GM12878 (cell line): ENCODE measurements at regions not wholly inside any gene's neighbourhood (a gene's known extent, or its start where the extent isn't known, plus 50 kb on each side); places are given as distances from the start of the nearest gene placed in this dataset.

Experiments used
- ATAC-seq: fragments of 200-7000 bp; cut with Tn5 transposase; 3 replicates; pipeline ENCODE4 v1.9.1; 2020; ENCODE audit warnings: mild to moderate bottlenecking, moderate library complexity
- BruUV-seq: library from RNA; stranded (reverse); fragments of 400-500 nt; replicated peaks from 2 replicates; lab custom pipeline; 2021; lab: Mats Ljungman, UMichigan
- CTCF ChIA-PET: fragments of 300-600 bp; sonication (Branson Sonifier 250); formaldehyde crosslinking; extraction: SDS; loops from one replicate; lab custom pipeline; 2021; ENCODE audit warnings: inconsistent platforms; lab: Yijun Ruan, JAX
- POLR2A ChIA-PET: fragments of 350-600 bp; formaldehyde crosslinking; extraction: SDS; loops from one replicate; lab custom pipeline; 2021; ENCODE audit warnings: inconsistent platforms; lab: Charles Lee
- RAD21 ChIA-PET: fragments of 300-600 bp; sonication (Branson Sonifier 250); formaldehyde crosslinking; loops from one replicate; lab custom pipeline; 2023; ENCODE audit warnings: antibody characterized with exemption; ENCODE audit not compliant: unreplicated experiment; lab: Charles Lee
- SMC1A ChIA-PET: fragments of 300-600 bp; sonication (Branson Sonifier 250); formaldehyde crosslinking; loops from one replicate; lab custom pipeline; 2023; ENCODE audit not compliant: unreplicated experiment, uncharacterized antibody; lab: Charles Lee
- DNase-seq: peaks from one replicate; pipeline ENCODE4 v3.0.0-alpha.2; 2011; ENCODE audit warnings: low read depth, low spot score
- FAIRE-seq: peaks from 3 replicates; lab custom pipeline; 2011; peaks lifted over from hg19 to GRCh38; lab: Jason Lieb, UNC
- H2AFZ ChIP-seq: 2 replicates; pipeline ENCODE4 v1.6.0; 2011; ENCODE audit warnings: low read depth, low read length, control low read depth; ENCODE audit not compliant: control insufficient read depth
- H3K27ac ChIP-seq: 2 replicates; pipeline ENCODE4 v1.5.1; 2011; ENCODE audit warnings: control low read depth; ENCODE audit not compliant: control insufficient read depth, insufficient read depth
- H3K27me3 ChIP-seq, 2 experiments: replicated peaks in 1 of 2; 2 replicates each; pipeline versions ENCODE4 v1.6.0 to v1.6.1; 2011; ENCODE audit warnings: low read length in 1 of 2; ENCODE audit not compliant: control insufficient read depth in 2 of 2, insufficient read depth in 2 of 2
- H3K36me3 ChIP-seq, 2 experiments: 2 replicates each; pipeline ENCODE4 v1.5.1; 2011; ENCODE audit warnings: low read length in 1 of 2; ENCODE audit not compliant: control insufficient read depth in 2 of 2, insufficient read depth in 2 of 2
- H3K4me1 ChIP-seq: 2 replicates; pipeline ENCODE4 v1.6.1; 2011; ENCODE audit warnings: mild to moderate bottlenecking, low read length, moderate library complexity, mixed read lengths; ENCODE audit not compliant: control insufficient read depth, insufficient read depth
- H3K4me2 ChIP-seq: 2 replicates; pipeline ENCODE4 v1.6.0; 2011; ENCODE audit warnings: control low read depth; ENCODE audit not compliant: control insufficient read depth, insufficient read depth
- H3K4me3 ChIP-seq: fragments of 200-600 bp; sonication (generic); 2 replicates; pipeline ENCODE4 v1.5.1; 2016
- H3K79me2 ChIP-seq: 2 replicates; pipeline ENCODE4 v1.6.0; 2011; ENCODE audit warnings: low read length; ENCODE audit not compliant: control insufficient read depth, insufficient read depth
- H3K9ac ChIP-seq: 2 replicates; pipeline ENCODE4 v1.8.0; 2011; ENCODE audit warnings: low read length, control low read depth, mixed read lengths; ENCODE audit not compliant: control insufficient read depth, insufficient read depth
- H3K9me3 ChIP-seq: replicated peaks from 3 replicates; pipeline ENCODE4 v1.5.1; 2011; ENCODE audit warnings: mild to moderate bottlenecking, low read length; ENCODE audit not compliant: control insufficient read depth, insufficient read depth
- H4K20me1 ChIP-seq: 2 replicates; pipeline ENCODE4 v1.6.0; 2011; ENCODE audit not compliant: control insufficient read depth, insufficient read depth
- BHLHE40 ChIP-seq, 2 experiments: fragments of 450-650 bp in 1 of 2; IDR thresholded peaks; 2 replicates each; pipeline ENCODE4 v1.6.1; 2011 to 2017; ENCODE audit warnings: low read depth in 2 of 2, borderline replicate concordance in 1 of 2, improper control_type of control experiment in 1 of 2, low read length in 1 of 2, mild to moderate bottlenecking in 1 of 2
- HDAC6 ChIP-seq: fragments of 200-600 bp; sonication (generic); IDR thresholded peaks from one replicate; pipeline ENCODE4 v1.8.0; 2017; ENCODE audit warnings: antibody characterized with exemption; ENCODE audit not compliant: unreplicated experiment
- JUNB ChIP-seq: IDR thresholded peaks from 2 replicates; pipeline ENCODE4 v1.6.1; 2016; ENCODE audit warnings: antibody characterized with exemption, mild to moderate bottlenecking
- MTA2 ChIP-seq: fragments of 450-650 bp; IDR thresholded peaks from 2 replicates; pipeline ENCODE4 v1.6.1; 2016; ENCODE audit warnings: low read depth, mild to moderate bottlenecking, moderate library complexity
- NBN ChIP-seq: fragments of 450-650 bp; IDR thresholded peaks from 2 replicates; pipeline ENCODE4 v1.6.1; 2016
- PML ChIP-seq: IDR thresholded peaks from 2 replicates; pipeline ENCODE4 v1.6.1; 2012; ENCODE audit warnings: low read length, inconsistent platforms
- POU2F2 ChIP-seq: IDR thresholded peaks from 3 replicates; pipeline ENCODE4 v1.6.1; 2011; ENCODE audit warnings: low read depth, mild to moderate bottlenecking, low read length, borderline replicate concordance
- TCF12 ChIP-seq: IDR thresholded peaks from 2 replicates; pipeline ENCODE4 v1.6.1; 2011; ENCODE audit warnings: low read depth, mild to moderate bottlenecking, low read length
- ZNF384 ChIP-seq: IDR thresholded peaks from 2 replicates; pipeline ENCODE4 v1.6.1; 2012; ENCODE audit warnings: low read depth, mild to moderate bottlenecking, low read length, improper control_type of control experiment, borderline replicate concordance
- WGBS: methylation state at CpG from one replicate; pipeline ENCODE4 v1.1.6; 2016; ENCODE audit warnings: low lambda C conversion rate; ENCODE audit not compliant: insufficient replicate concordance, insufficient coverage; ENCODE audit errors: missing lambda C conversion rate; 5-methylcytosine and 5-hydroxymethylcytosine counted together
- in situ Hi-C: fragments of 300-500 bp; cut with MboI; formaldehyde crosslinking; loops from 9 replicates; pipeline ENCODE4 v1.14.3; 2018; ENCODE audit warnings: mixed read lengths
- intact Hi-C: fragments of 100-400 bp; cut with micrococcal nuclease; formaldehyde crosslinking; loops from one replicate; pipeline ENCODE4 v1.14.2; 2022; ENCODE audit not compliant: unreplicated experiment
- TF ChIP-seq, protein P1 (sequence below), 3 experiments: IDR thresholded peaks in 2 of 3; conservative IDR thresholded peaks in 1 of 3; 2 replicates each; pipeline ENCODE4 v1.5.1; 2011; ENCODE audit warnings: low read depth in 3 of 3, low read length in 3 of 3, mild to moderate bottlenecking in 3 of 3, control low read depth in 2 of 3, moderate library complexity in 2 of 3, inconsistent platforms in 1 of 3, mixed read lengths in 1 of 3; ENCODE audit not compliant: control insufficient read depth in 2 of 3, insufficient read depth in 1 of 3; ENCODE audit errors: extremely low read depth in 1 of 3
- TF ChIP-seq, protein P2 (sequence below): fragments of 450-650 bp; IDR thresholded peaks from 2 replicates; pipeline ENCODE4 v1.6.1; 2017; ENCODE audit warnings: mild to moderate bottlenecking, low read depth, inconsistent platforms; ENCODE audit not compliant: poor library complexity, severe bottlenecking

DNA sequence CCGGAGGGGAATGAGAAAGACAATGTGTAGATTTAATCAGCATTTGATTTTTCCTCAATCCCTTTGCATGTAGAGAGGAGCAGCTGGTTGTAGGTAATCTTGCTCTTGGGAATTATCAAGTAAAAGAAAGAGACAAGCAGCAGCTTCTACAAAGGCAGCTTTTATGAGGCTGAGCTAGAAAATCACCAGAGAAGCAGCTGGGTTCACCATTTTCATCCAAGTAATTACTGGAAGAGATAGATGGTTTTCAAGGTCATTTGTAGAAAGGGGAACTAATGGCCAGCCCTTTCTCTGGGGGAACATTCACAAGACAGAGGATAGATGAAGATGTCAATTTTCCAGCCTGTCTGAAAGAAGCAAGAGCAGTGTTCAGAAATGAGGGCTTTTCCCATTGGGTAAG is 113.0 kb downstream of the RND3 start:
- Histone ChIP-seq H3K9me3 (no peaks in the 10 kb centered on the region), H3K79me2 (no peaks in the 10 kb centered on the region), H4K20me1 (no peaks in the 10 kb centered on the region), H3K27ac (no peak overlapping the region), H3K4me1 (no peaks in the 10 kb centered on the region), H3K4me3 (no peak overlapping the region), H3K36me3 (no peaks in the 10 kb centered on the region), H3K4me2 (no peak overlapping the region), H3K27me3 (no peaks in the 10 kb centered on the region), H2AFZ (no peak overlapping the region), H3K9ac (no peak overlapping the region)
- FAIRE-seq: no peak
- intact Hi-C loops: no loop called here
- no peak for TF ChIP-seq NBN
- TF ChIP-seq POU2F2: no peak
- TF ChIP-seq, protein P1, sequence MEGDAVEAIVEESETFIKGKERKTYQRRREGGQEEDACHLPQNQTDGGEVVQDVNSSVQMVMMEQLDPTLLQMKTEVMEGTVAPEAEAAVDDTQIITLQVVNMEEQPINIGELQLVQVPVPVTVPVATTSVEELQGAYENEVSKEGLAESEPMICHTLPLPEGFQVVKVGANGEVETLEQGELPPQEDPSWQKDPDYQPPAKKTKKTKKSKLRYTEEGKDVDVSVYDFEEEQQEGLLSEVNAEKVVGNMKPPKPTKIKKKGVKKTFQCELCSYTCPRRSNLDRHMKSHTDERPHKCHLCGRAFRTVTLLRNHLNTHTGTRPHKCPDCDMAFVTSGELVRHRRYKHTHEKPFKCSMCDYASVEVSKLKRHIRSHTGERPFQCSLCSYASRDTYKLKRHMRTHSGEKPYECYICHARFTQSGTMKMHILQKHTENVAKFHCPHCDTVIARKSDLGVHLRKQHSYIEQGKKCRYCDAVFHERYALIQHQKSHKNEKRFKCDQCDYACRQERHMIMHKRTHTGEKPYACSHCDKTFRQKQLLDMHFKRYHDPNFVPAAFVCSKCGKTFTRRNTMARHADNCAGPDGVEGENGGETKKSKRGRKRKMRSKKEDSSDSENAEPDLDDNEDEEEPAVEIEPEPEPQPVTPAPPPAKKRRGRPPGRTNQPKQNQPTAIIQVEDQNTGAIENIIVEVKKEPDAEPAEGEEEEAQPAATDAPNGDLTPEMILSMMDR (IDR thresholded peaks at IDR 0.05 in 2 of 3, conservative IDR thresholded peaks at IDR 0.05 in 1 of 3; ENCODE audit: control insufficient read depth in 2 of 3, extremely low read depth in 1 of 3, insufficient read depth in 1 of 3, low read depth in 3 of 3, low read length in 3 of 3): no peak
- no peak for TF ChIP-seq ZNF384
- no peak for TF ChIP-seq PML
- SMC1A ChIA-PET: no interaction called here
- no TSS peak for BruUV-seq
- RAD21 ChIA-PET: interaction anchor here (0.6 to 1.1 kb wide), 2 partner anchors 274 to 903 kb away, joined by 3 read pairs; no protein-coding TSS in a partner anchor
- POLR2A ChIA-PET: no interaction called here
- CTCF ChIA-PET: no interaction called here
- ATAC-seq: no peak
- WGBS: 0% methylated on average over 1 of the region's 1 CpG
- no peak for DNase-seq
- in situ Hi-C loops: no loop called here

DNA sequence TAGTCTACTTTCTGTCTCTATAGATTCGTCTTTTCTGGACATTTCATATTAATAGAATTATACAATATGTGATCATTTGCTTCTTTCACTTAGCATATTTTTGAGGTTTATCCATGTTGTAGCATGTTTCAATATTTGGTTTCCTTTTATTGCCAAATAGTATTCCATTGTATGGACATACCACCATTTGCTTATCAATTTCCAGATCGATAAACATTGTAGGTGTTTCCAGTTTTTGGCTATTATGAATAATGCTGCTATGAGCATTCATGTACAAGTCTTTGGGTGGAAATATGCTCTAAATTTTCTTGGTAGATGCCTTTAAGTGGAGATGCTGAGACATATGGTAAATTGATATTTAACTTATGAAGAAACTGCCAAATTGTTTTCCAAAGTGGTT is 114.1 kb downstream of the RND3 start:
- SMC1A ChIA-PET: no interaction called here
- no peaks in the 10 kb centered on the region for H3K36me3 ChIP-seq
- in situ Hi-C loops: no loop called here
- TF ChIP-seq POU2F2: no peak
- TF ChIP-seq HDAC6: no peak
- TF ChIP-seq JUNB: no peak
- no peak for TF ChIP-seq MTA2
- TF ChIP-seq, protein P2, sequence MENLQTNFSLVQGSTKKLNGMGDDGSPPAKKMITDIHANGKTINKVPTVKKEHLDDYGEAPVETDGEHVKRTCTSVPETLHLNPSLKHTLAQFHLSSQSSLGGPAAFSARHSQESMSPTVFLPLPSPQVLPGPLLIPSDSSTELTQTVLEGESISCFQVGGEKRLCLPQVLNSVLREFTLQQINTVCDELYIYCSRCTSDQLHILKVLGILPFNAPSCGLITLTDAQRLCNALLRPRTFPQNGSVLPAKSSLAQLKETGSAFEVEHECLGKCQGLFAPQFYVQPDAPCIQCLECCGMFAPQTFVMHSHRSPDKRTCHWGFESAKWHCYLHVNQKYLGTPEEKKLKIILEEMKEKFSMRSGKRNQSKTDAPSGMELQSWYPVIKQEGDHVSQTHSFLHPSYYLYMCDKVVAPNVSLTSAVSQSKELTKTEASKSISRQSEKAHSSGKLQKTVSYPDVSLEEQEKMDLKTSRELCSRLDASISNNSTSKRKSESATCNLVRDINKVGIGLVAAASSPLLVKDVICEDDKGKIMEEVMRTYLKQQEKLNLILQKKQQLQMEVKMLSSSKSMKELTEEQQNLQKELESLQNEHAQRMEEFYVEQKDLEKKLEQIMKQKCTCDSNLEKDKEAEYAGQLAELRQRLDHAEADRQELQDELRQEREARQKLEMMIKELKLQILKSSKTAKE: no peak
- no peak for TF ChIP-seq TCF12
- TF ChIP-seq BHLHE40 (IDR thresholded peaks at IDR 0.05; ENCODE audit: borderline replicate concordance in 1 of 2, low read depth in 2 of 2, low read length in 1 of 2): no peak

More for the DNA sequence above, 114.1 kb downstream of the RND3 start:
- Histone ChIP-seq H3K4me1 (no peaks in the 10 kb centered on the region), H3K9me3 (no peaks in the 10 kb centered on the region), H3K27me3 (no peaks in the 10 kb centered on the region), H4K20me1 (no peaks in the 10 kb centered on the region), H3K9ac (no peak overlapping the region), H3K4me2 (no peak overlapping the region), H2AFZ (no peak overlapping the region), H3K27ac (no peak overlapping the region), H3K79me2 (no peaks in the 10 kb centered on the region), H3K4me3 (no peak overlapping the region)
- ATAC-seq (no peak), FAIRE-seq (no peak), DNase-seq (no peak)
- intact Hi-C loops: no loop called here
- no TSS peak for BruUV-seq
- POLR2A ChIA-PET: no interaction called here
- CTCF ChIA-PET: no interaction called here
- RAD21 ChIA-PET: no interaction called here
- 20% methylated on average over 2 of the region's 2 CpGs for WGBS
